ENCODE measurements at regions not wholly inside any gene's neighbourhood (a gene's known extent, or its start where the extent isn't known, plus 50 kb on each side); places are given as distances from the start of the nearest gene placed in this dataset.

DNA sequence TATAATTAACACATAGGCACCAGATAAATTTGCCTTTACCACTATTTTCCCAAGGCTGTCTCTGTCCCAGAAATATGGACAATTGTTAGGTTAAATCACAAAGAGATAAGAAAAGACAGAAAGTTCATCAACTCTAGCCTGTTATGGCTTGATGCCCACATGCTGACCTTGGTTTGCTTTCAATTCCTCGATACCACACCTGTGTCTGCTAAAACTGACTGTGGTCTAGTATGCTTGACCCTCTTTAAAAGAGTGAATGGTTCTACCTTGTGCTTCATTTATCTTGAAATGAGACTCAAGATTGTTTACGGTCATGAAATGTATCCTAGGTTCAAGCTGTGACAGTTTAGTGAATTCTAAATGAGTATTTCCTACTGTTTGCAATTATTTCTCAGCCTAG is 909.0 kb upstream of the LRRTM1 start:
- Mint-ChIP-seq H3K4me1 (no peaks in the 10 kb centered on the region), H3K27me3 (no peaks in the 10 kb centered on the region)

DNA sequence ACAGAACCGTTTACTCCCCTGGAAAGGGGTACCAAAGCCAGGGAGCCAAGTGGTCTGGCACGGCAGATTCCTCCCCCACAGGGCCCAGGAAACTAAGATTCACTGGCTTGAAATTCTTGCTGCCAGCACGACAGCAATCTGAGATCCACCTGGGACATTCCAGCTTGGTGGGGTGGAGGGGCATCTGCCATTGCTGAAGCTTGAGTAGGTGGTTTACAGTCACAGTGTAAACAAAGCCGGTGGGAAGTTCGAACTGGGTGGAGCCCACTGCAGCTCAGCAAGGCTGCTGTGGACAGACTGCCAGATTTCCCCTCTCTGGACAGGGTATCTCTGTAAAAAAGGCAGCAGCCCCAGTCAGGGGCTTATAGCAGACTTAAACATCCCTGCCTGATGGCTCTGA is 901.7 kb upstream of the LRRTM1 start:
- H3K36me3 Mint-ChIP-seq = peaks cover 2% of the 10 kb centered on the region
- no peak overlapping the region for H3K4me3 Mint-ChIP-seq
- H3K27ac Mint-ChIP-seq = no peak overlapping the region
- H3K4me1 Mint-ChIP-seq = no peaks in the 10 kb centered on the region
- H3K9me3 Mint-ChIP-seq = peaks cover 3 to 9% (median 6%) of the 10 kb centered on the region in 3 donors
- H3K27me3 Mint-ChIP-seq = no peaks in the 10 kb centered on the region

More for the DNA sequence above, 909.0 kb upstream of the LRRTM1 start:
- no peak overlapping the region for H3K27ac Mint-ChIP-seq
- H3K36me3 Mint-ChIP-seq = peaks cover 2% of the 10 kb centered on the region
- no peak overlapping the region for H3K4me3 Mint-ChIP-seq
- peaks cover 4 to 9% (median 5%) of the 10 kb centered on the region in 3 donors for H3K9me3 Mint-ChIP-seq

DNA sequence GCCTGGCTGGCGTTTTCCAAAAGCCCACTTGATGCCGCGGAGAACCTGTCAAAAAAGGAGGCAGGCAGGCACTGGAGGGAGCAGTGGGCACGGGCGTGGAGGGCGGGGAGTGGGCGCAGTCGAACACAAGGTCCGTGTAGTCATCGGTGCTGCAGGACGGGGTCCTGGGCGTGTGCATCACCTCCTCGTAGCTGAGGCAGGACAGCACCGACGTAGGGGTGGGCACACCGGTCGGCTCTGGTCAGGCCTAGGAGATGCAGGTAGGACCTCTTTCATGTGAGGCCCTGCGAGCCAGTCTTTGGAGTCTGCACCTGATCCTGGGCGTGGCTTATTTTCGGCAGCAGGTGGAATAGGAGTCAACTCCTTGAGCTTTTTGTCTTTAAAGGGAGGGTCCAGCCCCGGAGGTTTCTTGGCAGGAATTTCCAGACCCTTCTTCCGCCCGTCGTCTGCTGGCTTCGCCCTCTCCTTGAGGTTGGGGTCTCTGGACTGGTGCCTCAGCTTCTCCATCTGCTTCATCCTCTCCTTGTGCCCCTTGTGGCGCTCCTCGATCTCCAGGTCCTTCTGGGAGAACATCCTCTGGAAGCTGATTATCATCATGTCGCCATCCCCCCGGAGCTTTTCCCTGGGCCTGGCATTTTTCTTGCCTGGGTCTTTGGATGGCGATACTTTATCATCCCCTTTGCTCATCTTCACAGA is 892.5 kb upstream of the LRRTM1 start:
- no peaks in the 10 kb centered on the region for H3K4me1 Mint-ChIP-seq
- H3K4me3 Mint-ChIP-seq = no peak overlapping the region
- H3K27me3 Mint-ChIP-seq = no peaks in the 10 kb centered on the region
- peaks cover 0 to 2% (median 0%) of the 10 kb centered on the region in 3 donors for H3K9me3 Mint-ChIP-seq
- no peaks in the 10 kb centered on the region for H3K36me3 Mint-ChIP-seq
- H3K27ac Mint-ChIP-seq = no peak overlapping the region

DNA sequence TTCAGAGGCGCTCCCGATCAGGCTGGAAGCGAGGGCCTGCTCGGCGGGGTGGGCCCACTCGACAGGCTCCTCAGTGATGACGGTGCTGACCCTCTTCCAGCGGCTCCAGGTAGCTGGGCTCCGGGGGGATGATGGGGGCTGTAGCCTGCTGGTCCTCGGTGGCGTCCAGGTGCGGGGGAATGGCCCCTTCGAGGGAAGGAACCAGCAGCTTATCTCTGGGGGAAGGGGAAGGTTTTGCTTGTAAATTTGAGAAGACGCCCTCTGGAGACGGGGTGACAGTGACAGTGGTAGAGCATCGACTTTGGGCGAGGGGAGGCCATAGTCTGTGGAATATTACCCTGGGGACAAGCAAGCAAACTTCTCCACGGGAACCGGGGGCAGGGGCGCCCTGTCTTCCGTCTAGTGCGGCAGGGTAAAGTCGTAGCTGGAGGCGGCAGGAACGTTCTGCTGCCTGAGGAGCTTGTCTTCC is 891.9 kb upstream of the LRRTM1 start:
- H3K27ac Mint-ChIP-seq = no peak overlapping the region
- H3K4me1 Mint-ChIP-seq = no peaks in the 10 kb centered on the region
- no peaks in the 10 kb centered on the region for H3K36me3 Mint-ChIP-seq
- no peaks in the 10 kb centered on the region for H3K27me3 Mint-ChIP-seq
- no peak overlapping the region for H3K4me3 Mint-ChIP-seq
- peaks cover 0 to 2% (median 0%) of the 10 kb centered on the region in 3 donors for H3K9me3 Mint-ChIP-seq

DNA sequence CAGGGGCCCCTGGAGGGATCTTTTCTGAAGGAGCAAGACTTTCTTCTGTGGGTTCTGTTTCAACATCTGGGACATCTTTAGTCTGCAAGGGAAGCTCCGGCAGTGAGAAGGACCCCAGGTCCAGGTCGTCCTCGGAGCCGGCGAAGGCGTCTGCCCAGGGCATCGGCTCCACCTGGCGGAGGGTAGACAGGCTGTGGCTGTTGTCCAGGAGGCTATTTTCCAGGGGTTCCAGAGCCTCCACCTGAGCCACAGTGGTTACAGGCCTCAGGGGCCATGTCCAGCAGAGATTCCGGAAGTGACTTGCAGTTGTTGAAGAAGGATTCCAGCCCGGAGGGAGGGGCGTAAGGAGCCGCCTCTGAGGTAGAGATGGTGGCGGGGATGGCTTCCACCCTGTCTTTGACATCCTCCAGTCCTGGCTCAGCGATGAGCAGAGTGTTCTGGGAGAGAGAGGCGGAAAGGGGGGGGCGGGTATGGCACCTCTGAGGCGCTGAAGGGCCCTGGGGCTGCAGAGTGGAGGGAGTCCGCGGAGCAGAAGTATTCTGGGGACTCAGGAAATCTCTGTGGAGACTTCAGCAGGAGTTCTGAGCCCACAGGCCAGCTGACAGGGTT is 891.3 kb upstream of the LRRTM1 start:
- H3K4me1 Mint-ChIP-seq = no peaks in the 10 kb centered on the region
- no peaks in the 10 kb centered on the region for H3K36me3 Mint-ChIP-seq
- no peak overlapping the region for H3K27ac Mint-ChIP-seq
- H3K4me3 Mint-ChIP-seq = no peak overlapping the region
- peaks cover 0 to 2% (median 2%) of the 10 kb centered on the region in 3 donors for H3K9me3 Mint-ChIP-seq
- no peaks in the 10 kb centered on the region for H3K27me3 Mint-ChIP-seq

DNA sequence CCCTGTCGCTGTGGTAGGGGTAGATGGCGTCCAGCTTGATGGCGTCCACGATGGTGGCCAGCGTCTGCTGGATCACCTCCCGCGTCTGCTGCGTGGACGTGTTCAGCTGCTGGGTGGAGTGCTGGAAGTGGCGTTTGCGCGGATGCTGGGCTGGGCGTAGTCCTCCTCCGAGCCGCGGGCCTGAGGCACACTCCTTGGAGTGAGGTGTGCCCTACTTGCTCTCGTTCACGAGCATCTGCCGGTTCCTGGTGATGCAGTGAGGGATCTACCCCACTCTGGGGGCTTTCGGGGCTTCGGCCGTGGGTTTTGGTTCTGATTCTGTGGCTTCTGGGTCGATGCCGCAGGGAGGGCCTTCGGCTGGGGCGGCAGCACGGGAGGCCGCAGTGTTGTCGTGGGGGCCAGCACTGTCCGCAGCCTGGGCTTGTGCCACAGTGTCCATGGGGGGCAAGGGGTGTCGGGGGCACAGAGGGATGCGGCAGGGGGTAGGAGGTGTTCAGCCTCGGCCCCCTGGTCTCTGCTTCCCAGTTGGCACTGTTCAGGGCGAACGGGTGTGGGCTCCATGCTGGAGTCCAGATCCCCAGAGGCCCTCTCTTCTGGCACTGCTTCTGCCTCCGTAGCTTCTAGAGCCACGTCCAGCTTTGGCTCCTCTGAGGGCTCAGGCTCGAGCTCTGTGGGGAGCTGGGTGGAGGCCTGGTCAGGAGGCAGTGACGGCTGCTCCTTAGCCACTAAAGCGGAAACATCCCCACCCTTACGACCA is 890.6 kb upstream of the LRRTM1 start:
- H3K4me1 Mint-ChIP-seq = no peaks in the 10 kb centered on the region
- no peaks in the 10 kb centered on the region for H3K27me3 Mint-ChIP-seq
- H3K36me3 Mint-ChIP-seq = no peaks in the 10 kb centered on the region
- H3K4me3 Mint-ChIP-seq = no peak overlapping the region
- peaks cover 2 to 3% (median 2%) of the 10 kb centered on the region in 3 donors for H3K9me3 Mint-ChIP-seq
- H3K27ac Mint-ChIP-seq = no peak overlapping the region

DNA sequence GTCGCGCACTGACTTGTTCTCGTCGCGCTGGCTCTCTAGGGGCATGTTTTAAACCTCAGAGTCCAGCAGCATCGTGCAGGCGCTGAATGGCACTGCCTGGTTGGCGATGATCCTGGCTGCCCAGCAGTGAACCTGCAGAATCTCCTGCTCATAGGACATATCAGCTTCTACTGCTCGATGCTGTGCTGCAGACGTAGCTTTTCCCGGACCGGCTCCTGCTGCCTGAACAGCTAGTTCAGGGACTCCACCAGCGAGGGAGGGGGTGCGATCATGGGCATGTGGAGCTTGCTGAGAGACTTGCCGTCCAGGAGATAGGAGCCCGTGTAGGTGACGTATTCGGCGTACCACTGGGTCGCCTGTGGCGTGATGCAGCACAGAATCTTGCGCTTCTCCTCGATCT is 890.0 kb upstream of the LRRTM1 start:
- Mint-ChIP-seq H3K9me3 (peaks cover 2 to 3% (median 2%) of the 10 kb centered on the region in 3 donors), H3K27me3 (no peaks in the 10 kb centered on the region), H3K36me3 (no peaks in the 10 kb centered on the region), H3K4me1 (no peaks in the 10 kb centered on the region), H3K27ac (no peak overlapping the region), H3K4me3 (no peak overlapping the region)

DNA sequence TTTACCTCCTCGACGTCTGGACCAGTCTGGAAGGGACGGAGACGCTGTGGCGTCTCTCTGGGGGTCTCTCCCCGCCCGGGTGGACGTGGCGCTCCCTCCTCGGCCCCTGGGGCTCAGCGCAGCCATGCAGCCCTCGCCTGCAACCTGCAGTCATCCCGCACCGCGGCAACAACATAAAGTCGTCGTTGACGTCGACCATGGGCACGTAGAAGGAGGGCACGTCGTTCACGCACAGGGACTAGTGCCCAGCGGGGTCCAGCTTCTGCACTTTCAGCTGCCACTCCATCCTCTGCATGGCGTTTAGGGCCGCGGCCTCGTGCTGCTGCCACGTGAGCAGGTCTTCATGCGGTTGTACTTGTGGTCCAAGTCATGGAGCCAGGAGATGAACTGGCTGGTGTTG is 889.6 kb upstream of the LRRTM1 start:
- Mint-ChIP-seq H3K4me3 (no peak overlapping the region), H3K27me3 (no peaks in the 10 kb centered on the region), H3K4me1 (no peaks in the 10 kb centered on the region), H3K36me3 (no peaks in the 10 kb centered on the region), H3K9me3 (peaks cover 2 to 3% (median 2%) of the 10 kb centered on the region in 3 donors), H3K27ac (no peak overlapping the region)

DNA sequence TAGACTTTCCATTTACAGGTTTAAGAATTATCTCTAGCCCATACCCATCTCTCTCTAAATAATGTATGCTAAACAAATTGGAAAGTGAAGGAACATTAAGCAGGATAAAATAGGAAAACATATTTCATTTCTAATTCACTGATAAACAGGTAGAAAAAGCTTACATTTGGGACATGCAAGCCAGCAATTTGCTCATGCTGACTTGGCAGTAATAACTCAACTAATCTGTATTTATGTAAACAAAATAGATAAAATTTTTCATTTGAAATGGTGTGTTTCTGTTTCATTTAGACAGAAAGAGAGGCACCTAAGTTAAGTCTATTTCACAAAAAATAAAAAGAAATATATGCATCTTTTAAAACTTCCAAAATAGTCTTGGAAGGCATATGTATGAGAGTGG is 877.3 kb upstream of the LRRTM1 start:
- Mint-ChIP-seq H3K27me3 (no peaks in the 10 kb centered on the region), H3K4me3 (no peak overlapping the region), H3K4me1 (no peaks in the 10 kb centered on the region), H3K36me3 (no peaks in the 10 kb centered on the region), H3K9me3 (peaks cover 2 to 9% (median 8%) of the 10 kb centered on the region in 3 donors), H3K27ac (no peak overlapping the region)

DNA sequence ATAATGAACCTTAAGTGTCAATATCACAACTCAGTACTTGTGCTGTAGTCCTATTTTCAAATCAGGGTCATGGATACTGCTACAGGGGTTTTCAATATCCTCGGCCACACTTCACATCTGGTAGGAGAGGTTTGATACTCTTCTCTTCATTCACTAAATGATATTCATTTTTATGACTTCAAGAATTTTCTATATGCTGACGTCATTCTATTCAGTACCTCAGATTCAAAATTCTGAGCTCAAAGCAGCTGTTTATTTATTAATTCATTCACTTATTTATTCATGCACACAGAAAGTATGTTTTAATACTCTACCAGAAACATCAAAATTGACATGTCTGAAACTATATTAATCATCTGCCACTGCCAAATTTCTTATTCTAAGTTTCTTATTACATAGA is 866.9 kb upstream of the LRRTM1 start:
- Mint-ChIP-seq H3K36me3 (no peaks in the 10 kb centered on the region), H3K27ac (no peak overlapping the region), H3K9me3 (peaks cover 2 to 12% (median 5%) of the 10 kb centered on the region in 3 donors)

DNA sequence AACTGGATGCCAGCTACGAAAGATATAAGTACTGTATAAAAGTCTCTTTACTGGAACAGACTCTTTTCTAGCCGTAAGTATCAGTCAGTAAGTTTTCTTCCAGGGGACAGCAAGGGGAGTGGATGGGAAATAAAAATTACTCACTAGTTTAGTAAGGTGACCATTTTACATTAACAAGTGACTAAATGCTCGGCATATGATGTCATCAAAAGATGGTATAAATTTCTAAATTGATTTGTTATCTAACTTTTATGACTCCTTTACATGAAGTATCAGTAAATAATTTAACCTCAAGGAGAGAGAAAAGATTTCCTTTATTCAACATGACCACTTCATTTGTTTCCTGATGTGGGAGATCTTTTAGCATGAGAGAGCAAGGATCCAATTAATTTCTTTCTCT is 859.0 kb upstream of the LRRTM1 start:
- Mint-ChIP-seq H3K27ac (no peak overlapping the region), H3K27me3 (no peaks in the 10 kb centered on the region), H3K9me3 (peaks cover 3 to 6% (median 3%) of the 10 kb centered on the region in 3 donors), H3K4me1 (peaks cover 0 to 2% (median 0%) of the 10 kb centered on the region in 3 donors), H3K36me3 (no peaks in the 10 kb centered on the region), H3K4me3 (no peak overlapping the region)

More for the DNA sequence above, 866.9 kb upstream of the LRRTM1 start:
- Mint-ChIP-seq H3K4me1 (no peaks in the 10 kb centered on the region), H3K27me3 (no peaks in the 10 kb centered on the region), H3K4me3 (no peak overlapping the region)

DNA sequence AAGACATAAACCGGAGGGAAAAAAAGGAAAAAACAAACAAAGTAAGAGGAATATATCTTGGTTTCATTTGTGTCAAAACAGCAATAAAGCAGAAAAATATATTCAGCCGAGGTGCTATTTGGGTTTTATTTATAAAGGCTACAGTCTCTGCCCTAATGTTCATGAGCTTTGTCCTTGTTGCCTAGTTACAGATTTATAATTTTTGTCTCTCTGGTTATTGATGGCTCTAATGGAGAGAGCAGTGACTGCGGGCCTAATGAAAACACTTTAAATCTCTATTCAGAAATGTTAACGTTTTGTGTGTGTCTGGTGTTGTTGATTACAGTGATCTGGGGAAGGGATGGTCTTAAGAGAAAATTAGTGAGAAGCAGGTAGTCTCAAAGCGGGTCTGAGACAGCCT is 854.0 kb upstream of the LRRTM1 start:
- no peaks in the 10 kb centered on the region for H3K27me3 Mint-ChIP-seq
- H3K4me3 Mint-ChIP-seq = no peak overlapping the region
- no peaks in the 10 kb centered on the region for H3K4me1 Mint-ChIP-seq
- H3K36me3 Mint-ChIP-seq = no peaks in the 10 kb centered on the region
- peaks cover 4 to 7% (median 7%) of the 10 kb centered on the region in 3 donors for H3K9me3 Mint-ChIP-seq
- H3K27ac Mint-ChIP-seq = no peak overlapping the region

DNA sequence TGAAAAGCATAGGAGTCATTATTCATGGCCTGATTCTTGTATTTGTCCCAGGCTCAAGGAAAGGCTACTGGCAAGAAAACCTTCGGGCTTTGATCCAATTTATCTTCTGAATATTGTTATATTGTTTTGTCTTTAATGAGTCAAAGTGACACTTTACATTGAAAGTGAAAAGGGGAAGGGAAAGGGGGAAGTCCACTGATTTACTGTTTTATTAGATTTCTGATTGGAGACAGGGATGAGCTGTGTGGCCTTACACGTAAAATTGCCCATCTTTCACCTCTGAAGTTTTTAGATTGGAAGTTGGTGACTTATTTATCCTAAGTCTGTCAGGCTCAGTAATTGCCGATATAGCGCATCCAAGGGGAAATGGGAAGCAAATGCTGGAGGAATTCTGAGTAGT is 843.8 kb upstream of the LRRTM1 start:
- H3K4me3 Mint-ChIP-seq = no peak overlapping the region
- H3K27me3 Mint-ChIP-seq = no peaks in the 10 kb centered on the region
- no peaks in the 10 kb centered on the region for H3K36me3 Mint-ChIP-seq
- H3K4me1 Mint-ChIP-seq = no peaks in the 10 kb centered on the region
- H3K9me3 Mint-ChIP-seq = peaks cover 0 to 11% (median 11%) of the 10 kb centered on the region in 3 donors
- no peak overlapping the region for H3K27ac Mint-ChIP-seq

DNA sequence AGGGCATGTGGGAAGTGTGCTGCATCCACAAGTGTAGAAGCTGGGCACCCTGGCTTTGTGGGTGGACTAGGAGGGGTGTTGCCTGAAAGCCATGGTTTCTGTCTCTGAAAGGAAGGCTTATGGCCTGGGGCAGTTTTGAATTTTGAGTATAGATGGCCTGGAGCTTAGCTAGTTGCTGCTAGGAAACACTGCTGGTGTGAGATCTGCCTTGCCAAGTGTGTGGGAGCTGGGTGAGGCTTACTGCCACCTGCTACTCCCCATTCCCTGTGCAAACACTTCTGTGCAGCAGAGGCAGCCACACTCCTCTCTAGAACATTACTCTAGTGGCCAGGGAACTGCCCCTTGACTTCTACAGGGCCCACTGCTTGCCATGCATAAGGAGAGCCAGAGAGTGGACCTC is 831.7 kb upstream of the LRRTM1 start:
- Mint-ChIP-seq H3K27me3 (no peaks in the 10 kb centered on the region), H3K4me3 (no peak overlapping the region), H3K4me1 (no peaks in the 10 kb centered on the region), H3K9me3 (peaks cover 3 to 4% (median 4%) of the 10 kb centered on the region in 3 donors), H3K36me3 (no peaks in the 10 kb centered on the region), H3K27ac (no peak overlapping the region)

DNA sequence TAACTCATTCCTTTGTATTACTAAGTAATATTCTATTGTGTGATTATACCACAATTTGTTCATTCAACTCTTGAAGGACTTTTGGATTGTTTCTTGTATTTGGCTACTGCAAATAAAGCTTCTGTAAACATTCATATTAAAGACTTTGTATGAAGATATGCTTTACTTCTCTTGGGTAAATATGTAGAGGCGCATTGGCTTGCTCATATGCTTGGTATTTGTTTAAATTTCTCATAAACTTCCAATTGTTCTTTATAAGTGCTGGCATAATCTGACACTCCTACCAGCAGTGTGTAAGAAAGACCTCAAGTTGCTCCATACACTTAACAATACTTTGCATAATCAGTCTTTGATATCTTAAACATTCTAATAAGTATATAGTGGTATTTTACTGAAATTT is 792.8 kb upstream of the LRRTM1 start:
- Mint-ChIP-seq H3K27me3 (no peaks in the 10 kb centered on the region), H3K9me3 (peaks cover 0 to 2% (median 0%) of the 10 kb centered on the region in 3 donors), H3K4me3 (no peak overlapping the region), H3K4me1 (no peaks in the 10 kb centered on the region), H3K36me3 (no peaks in the 10 kb centered on the region), H3K27ac (no peak overlapping the region)
